ENCODE measurements at regions not wholly inside any gene's neighbourhood (a gene's known extent, or its start where the extent isn't known, plus 50 kb on each side); places are given as distances from the start of the nearest gene placed in this dataset.
"Not testable (repeated sequence)": the region's sequence is repeated elsewhere in the genome, so short reads cannot be mapped to it uniquely, and the experiment has no call there.

- not testable (repeated sequence) for H3K36me3 ChIP-seq (ENCODE audit: control insufficient read depth in 1 of 2, insufficient read depth in 2 of 2, low read depth in 1 of 2, low read length in 2 of 2); H3K14ac ChIP-seq (ENCODE audit: low read length in 2 of 2); H3K4me1 ChIP-seq (ENCODE audit: control insufficient read depth, insufficient read depth, low read depth, low read length); H3K27me3 ChIP-seq (ENCODE audit: control insufficient read depth in 1 of 2, insufficient read depth in 1 of 2, low read length in 2 of 2); H3K9ac ChIP-seq (ENCODE audit: low read length); H4K8ac ChIP-seq (ENCODE audit: low read length); H2BK5ac ChIP-seq (ENCODE audit: low read depth, low read length, poor library complexity, severe bottlenecking); H2AK5ac ChIP-seq (ENCODE audit: low read length, severe bottlenecking); H3K27ac ChIP-seq (ENCODE audit: low read length, poor library complexity, severe bottlenecking); H3K23ac ChIP-seq (ENCODE audit: low read length in 2 of 2); H4K91ac ChIP-seq (ENCODE audit: low read length); H2BK120ac ChIP-seq (ENCODE audit: low read depth, low read length); H3K4me2 ChIP-seq (ENCODE audit: low read length, poor library complexity, severe bottlenecking); H3K18ac ChIP-seq (ENCODE audit: low read depth in 1 of 2, low read length in 2 of 2); H3K4ac ChIP-seq (ENCODE audit: low read depth in 1 of 2, low read length in 2 of 2); H3K4me3 ChIP-seq (ENCODE audit: insufficient read depth in 1 of 2, low read depth in 1 of 2, low read length in 2 of 2); H2BK15ac ChIP-seq (ENCODE audit: low read depth, poor library complexity, severe bottlenecking); H3K79me1 ChIP-seq (replicated peaks; ENCODE audit: low read length, poor library complexity, severe bottlenecking); H2BK12ac ChIP-seq (ENCODE audit: low read length in 2 of 2); H2AFZ ChIP-seq (ENCODE audit: low read depth, low read length); H3K9me3 ChIP-seq (ENCODE audit: control insufficient read depth, low read length); DNase-seq
- WGBS = 79% methylated on average over 5 of the region's 5 CpGs
These were observed 134.0 kb downstream of the FAM72B start for GRCh38 chr1:121050097-121050496.

- not testable (repeated sequence) for H4K8ac ChIP-seq (ENCODE audit: low read length); H4K91ac ChIP-seq (ENCODE audit: low read length); H2AFZ ChIP-seq (ENCODE audit: low read depth, low read length); H3K4ac ChIP-seq (ENCODE audit: low read depth in 1 of 2, low read length in 2 of 2); H2BK12ac ChIP-seq (ENCODE audit: low read length in 2 of 2); H3K4me2 ChIP-seq (ENCODE audit: low read length, poor library complexity, severe bottlenecking); H3K23ac ChIP-seq (ENCODE audit: low read length in 2 of 2); H3K36me3 ChIP-seq (ENCODE audit: control insufficient read depth in 1 of 2, insufficient read depth in 2 of 2, low read depth in 1 of 2, low read length in 2 of 2); H3K79me1 ChIP-seq (replicated peaks; ENCODE audit: low read length, poor library complexity, severe bottlenecking); H2BK15ac ChIP-seq (ENCODE audit: low read depth, poor library complexity, severe bottlenecking); H3K4me1 ChIP-seq (ENCODE audit: control insufficient read depth, insufficient read depth, low read depth, low read length); H2AK5ac ChIP-seq (ENCODE audit: low read length, severe bottlenecking); H3K27ac ChIP-seq (ENCODE audit: low read length, poor library complexity, severe bottlenecking); H3K9me3 ChIP-seq (ENCODE audit: control insufficient read depth, low read length); H2BK5ac ChIP-seq (ENCODE audit: low read depth, low read length, poor library complexity, severe bottlenecking); H3K27me3 ChIP-seq (ENCODE audit: control insufficient read depth in 1 of 2, insufficient read depth in 1 of 2, low read length in 2 of 2); H3K18ac ChIP-seq (ENCODE audit: low read depth in 1 of 2, low read length in 2 of 2); H3K4me3 ChIP-seq (ENCODE audit: insufficient read depth in 1 of 2, low read depth in 1 of 2, low read length in 2 of 2); DNase-seq; H2BK120ac ChIP-seq (ENCODE audit: low read depth, low read length); H3K14ac ChIP-seq (ENCODE audit: low read length in 2 of 2); H3K9ac ChIP-seq (ENCODE audit: low read length)
- WGBS = 8% methylated on average over 8 of the region's 40 CpGs
These were observed 132.9 kb downstream of the FAM72B start for GRCh38 chr1:121051161-121051790.

GRCh38 chr1:121052081-121052660 lies 132.0 kb downstream of the FAM72B start:
- not testable (repeated sequence) for H3K27ac ChIP-seq (ENCODE audit: low read length, poor library complexity, severe bottlenecking)
- WGBS = 10% methylated on average over 16 of the region's 34 CpGs

GRCh38 chr1:121054928-121055327 lies 129.2 kb downstream of the FAM72B start:
- H3K27me3 ChIP-seq (ENCODE audit: control insufficient read depth in 1 of 2, insufficient read depth in 1 of 2, low read length in 2 of 2); H3K9me3 ChIP-seq (ENCODE audit: control insufficient read depth, low read length); H2AK5ac ChIP-seq (ENCODE audit: low read length, severe bottlenecking); H2BK120ac ChIP-seq (ENCODE audit: low read depth, low read length); H3K27ac ChIP-seq (ENCODE audit: low read length, poor library complexity, severe bottlenecking); H3K14ac ChIP-seq (ENCODE audit: low read length in 2 of 2); H2BK12ac ChIP-seq (ENCODE audit: low read length in 2 of 2); H2BK5ac ChIP-seq (ENCODE audit: low read depth, low read length, poor library complexity, severe bottlenecking); H3K4ac ChIP-seq (ENCODE audit: low read depth in 1 of 2, low read length in 2 of 2); H3K79me1 ChIP-seq (replicated peaks; ENCODE audit: low read length, poor library complexity, severe bottlenecking); H3K18ac ChIP-seq (ENCODE audit: low read depth in 1 of 2, low read length in 2 of 2); DNase-seq; H2BK15ac ChIP-seq (ENCODE audit: low read depth, poor library complexity, severe bottlenecking); H3K4me1 ChIP-seq (ENCODE audit: control insufficient read depth, insufficient read depth, low read depth, low read length); H4K8ac ChIP-seq (ENCODE audit: low read length); H3K36me3 ChIP-seq (ENCODE audit: control insufficient read depth in 1 of 2, insufficient read depth in 2 of 2, low read depth in 1 of 2, low read length in 2 of 2); H3K9ac ChIP-seq (ENCODE audit: low read length); H3K4me3 ChIP-seq (ENCODE audit: insufficient read depth in 1 of 2, low read depth in 1 of 2, low read length in 2 of 2); H3K4me2 ChIP-seq (ENCODE audit: low read length, poor library complexity, severe bottlenecking); H2AFZ ChIP-seq (ENCODE audit: low read depth, low read length); H3K23ac ChIP-seq (ENCODE audit: low read length in 2 of 2); H4K91ac ChIP-seq (ENCODE audit: low read length): not testable (repeated sequence)
- WGBS = no CpG with 5 or more reads among the region's 1 CpG

More at GRCh38 chr1:121052081-121052660, 132.0 kb downstream of the FAM72B start:
- H3K9ac ChIP-seq (ENCODE audit: low read length); H2BK5ac ChIP-seq (ENCODE audit: low read depth, low read length, poor library complexity, severe bottlenecking); H3K4me2 ChIP-seq (ENCODE audit: low read length, poor library complexity, severe bottlenecking); H3K27me3 ChIP-seq (ENCODE audit: control insufficient read depth in 1 of 2, insufficient read depth in 1 of 2, low read length in 2 of 2); H4K91ac ChIP-seq (ENCODE audit: low read length); H3K4ac ChIP-seq (ENCODE audit: low read depth in 1 of 2, low read length in 2 of 2); H3K4me3 ChIP-seq (ENCODE audit: insufficient read depth in 1 of 2, low read depth in 1 of 2, low read length in 2 of 2); H3K14ac ChIP-seq (ENCODE audit: low read length in 2 of 2); H3K36me3 ChIP-seq (ENCODE audit: control insufficient read depth in 1 of 2, insufficient read depth in 2 of 2, low read depth in 1 of 2, low read length in 2 of 2); H3K79me1 ChIP-seq (replicated peaks; ENCODE audit: low read length, poor library complexity, severe bottlenecking); H4K8ac ChIP-seq (ENCODE audit: low read length); H2BK12ac ChIP-seq (ENCODE audit: low read length in 2 of 2); DNase-seq; H2AK5ac ChIP-seq (ENCODE audit: low read length, severe bottlenecking); H3K9me3 ChIP-seq (ENCODE audit: control insufficient read depth, low read length); H3K23ac ChIP-seq (ENCODE audit: low read length in 2 of 2); H2AFZ ChIP-seq (ENCODE audit: low read depth, low read length); H3K4me1 ChIP-seq (ENCODE audit: control insufficient read depth, insufficient read depth, low read depth, low read length); H3K18ac ChIP-seq (ENCODE audit: low read depth in 1 of 2, low read length in 2 of 2); H2BK15ac ChIP-seq (ENCODE audit: low read depth, poor library complexity, severe bottlenecking); H2BK120ac ChIP-seq (ENCODE audit: low read depth, low read length): not testable (repeated sequence)

Measured in mesenchymal stem cell (in vitro differentiated cells and primary cell).